CD4-positive, alpha-beta T cell treated with Interleukin-10 for 1 hour (primary cell): ENCODE measurements at regions not wholly inside any gene's neighbourhood (a gene's known extent, or its start where the extent isn't known, plus 50 kb on each side); places are given as distances from the start of the nearest gene placed in this dataset.
"Not testable (repeated sequence)": the region's sequence is repeated elsewhere in the genome, so short reads cannot be mapped to it uniquely, and the experiment has no call there.

Experiments
- DNase-seq: peaks from one replicate; pipeline ENCODE4 v3.0.0-alpha.2; 2020

DNA sequence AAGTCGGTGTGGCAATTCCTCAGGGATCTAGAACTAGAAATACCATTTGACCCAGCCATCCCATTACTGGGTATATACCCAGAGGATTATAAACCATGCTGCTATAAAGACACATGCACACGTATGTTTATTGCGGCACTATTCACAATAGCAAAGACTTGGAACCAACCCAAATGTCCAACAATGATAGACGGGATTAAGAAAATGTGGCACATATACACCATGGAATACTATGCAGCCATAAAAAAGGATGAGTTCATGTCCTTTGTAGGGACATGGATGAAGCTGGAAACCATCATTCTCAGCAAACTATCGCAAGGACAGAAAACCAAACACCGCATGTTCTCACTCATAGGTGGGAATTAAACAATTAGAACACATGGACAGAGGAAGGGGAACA lies 80.6 kb upstream of the ST3GAL5 start:
- DNase-seq = not testable (repeated sequence)

DNA sequence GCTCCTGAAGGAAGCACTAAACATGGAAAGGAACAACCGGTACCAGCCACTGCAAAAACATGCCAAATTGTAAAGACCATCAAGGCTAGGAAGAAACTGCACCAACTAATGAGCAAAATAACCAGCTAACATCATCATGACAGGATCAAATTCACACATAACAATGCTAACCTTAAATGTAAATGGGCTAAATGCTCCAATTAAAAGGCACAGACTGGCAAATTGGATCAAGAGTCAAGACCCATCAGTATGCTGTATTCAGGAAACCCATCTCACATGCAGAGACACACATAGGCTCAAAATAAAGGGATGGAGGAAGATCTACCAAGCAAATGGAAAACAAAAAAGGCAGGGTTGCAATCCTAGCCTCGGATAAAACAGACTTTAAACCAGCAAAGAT lies 77.0 kb upstream of the ST3GAL5 start:
- not testable (repeated sequence) for DNase-seq

- peak; percentile 3 for DNase-seq
Measured at GRCh38 chr2:85963747-85964418, 75.1 kb upstream of the ST3GAL5 start.

GRCh38 chr2:85963068-85963467 lies 74.3 kb upstream of the ST3GAL5 start:
- DNase-seq = no peak

- no peak for DNase-seq
Measured at GRCh38 chr2:85961754-85962153, 73.0 kb upstream of the ST3GAL5 start.

- DNase-seq = no peak
Measured at GRCh38 chr2:85961053-85961452, 72.3 kb upstream of the ST3GAL5 start.

- DNase-seq = no peak
Measured at GRCh38 chr2:85959826-85960225, 71.0 kb upstream of the ST3GAL5 start.

GRCh38 chr2:85959185-85959584 lies 70.4 kb upstream of the ST3GAL5 start:
- DNase-seq = no peak

DNA sequence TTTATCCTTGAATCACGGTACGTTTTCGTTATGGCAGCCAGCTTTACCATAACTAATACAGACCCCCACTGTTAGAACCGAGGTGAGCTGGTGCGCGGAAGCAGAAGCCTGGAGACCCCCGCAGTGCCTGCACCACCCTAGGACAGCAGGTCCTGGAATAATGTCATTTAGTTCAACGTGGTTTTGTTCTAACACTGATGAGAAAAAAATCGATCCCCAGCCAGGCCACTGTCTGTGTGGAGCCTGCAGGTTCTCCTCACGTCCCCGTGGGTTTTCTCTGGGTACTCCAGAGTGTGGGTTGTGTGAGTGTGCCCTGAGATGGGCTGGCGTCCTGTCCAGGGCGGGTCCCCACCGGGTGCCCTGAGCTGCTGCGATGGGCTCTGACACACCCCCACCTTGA lies 69.9 kb upstream of the ST3GAL5 start:
- no peak for DNase-seq

- no peak for DNase-seq
Measured at GRCh38 chr2:85957256-85957655, 68.5 kb upstream of the ST3GAL5 start.

DNA sequence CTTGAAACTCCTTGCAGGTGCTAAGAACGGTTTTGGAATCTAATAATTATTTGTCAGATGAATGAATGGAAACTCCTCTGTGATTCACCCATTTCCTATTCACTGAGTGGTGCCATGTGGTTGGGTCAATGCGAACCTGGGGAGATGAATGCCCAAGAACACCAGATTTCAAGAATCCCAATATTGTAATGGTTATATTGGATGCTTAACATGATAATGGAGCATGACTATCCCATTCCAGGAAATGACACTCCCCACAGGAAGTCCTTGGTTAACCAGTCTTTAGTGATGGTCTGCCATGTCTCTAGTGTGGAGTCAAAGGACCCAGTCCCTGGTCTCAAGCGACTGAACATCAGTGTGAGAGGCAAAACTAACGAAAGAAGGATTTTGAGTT lies 67.9 kb upstream of the ST3GAL5 start:
- no peak for DNase-seq

DNA sequence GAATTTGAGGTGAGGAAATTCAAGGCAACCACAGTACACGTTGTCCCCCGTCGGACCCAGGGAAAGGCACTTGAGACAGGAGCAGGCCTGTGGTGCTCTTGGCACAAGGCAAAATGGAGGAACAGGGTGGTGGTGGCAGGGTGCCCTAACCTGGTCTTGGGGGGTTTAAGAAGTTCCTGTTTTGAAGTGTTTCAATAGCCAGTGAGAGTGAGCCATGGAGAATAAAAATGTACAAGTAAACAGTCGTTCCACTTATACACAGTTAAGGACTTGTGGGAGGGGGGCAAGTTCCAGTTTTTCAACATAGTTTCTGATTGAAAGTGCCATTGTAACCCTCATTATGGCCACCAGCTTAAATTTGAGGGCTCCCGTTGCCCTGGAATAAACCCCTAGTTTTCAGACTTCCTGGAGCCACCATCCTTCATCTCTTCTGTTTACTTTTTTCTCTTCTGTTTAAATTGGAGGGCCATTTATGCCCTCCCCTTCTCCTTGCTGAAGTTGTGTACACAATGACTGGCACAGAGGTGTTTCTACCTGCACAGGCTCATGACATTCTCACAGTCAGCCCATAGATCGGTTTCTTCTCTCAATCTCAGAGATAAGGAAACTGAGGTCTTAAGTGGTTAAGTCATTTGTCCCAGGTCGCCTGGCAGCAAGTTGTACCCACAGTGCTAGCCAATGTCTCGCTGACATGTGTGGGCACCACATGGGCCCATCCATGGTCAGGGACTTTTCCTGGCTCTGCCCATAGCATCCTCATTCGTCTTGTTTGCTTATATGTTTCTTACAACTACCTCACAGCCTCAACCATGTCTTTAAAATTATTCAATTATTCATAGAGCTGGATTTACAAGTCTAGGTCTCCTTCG lies 66.0 kb upstream of the ST3GAL5 start:
- no peak for DNase-seq

GRCh38 chr2:85954192-85954589 lies 65.4 kb upstream of the ST3GAL5 start:
- no peak for DNase-seq

- no peak for DNase-seq
Measured at GRCh38 chr2:85953476-85953875, 64.7 kb upstream of the ST3GAL5 start.

DNA sequence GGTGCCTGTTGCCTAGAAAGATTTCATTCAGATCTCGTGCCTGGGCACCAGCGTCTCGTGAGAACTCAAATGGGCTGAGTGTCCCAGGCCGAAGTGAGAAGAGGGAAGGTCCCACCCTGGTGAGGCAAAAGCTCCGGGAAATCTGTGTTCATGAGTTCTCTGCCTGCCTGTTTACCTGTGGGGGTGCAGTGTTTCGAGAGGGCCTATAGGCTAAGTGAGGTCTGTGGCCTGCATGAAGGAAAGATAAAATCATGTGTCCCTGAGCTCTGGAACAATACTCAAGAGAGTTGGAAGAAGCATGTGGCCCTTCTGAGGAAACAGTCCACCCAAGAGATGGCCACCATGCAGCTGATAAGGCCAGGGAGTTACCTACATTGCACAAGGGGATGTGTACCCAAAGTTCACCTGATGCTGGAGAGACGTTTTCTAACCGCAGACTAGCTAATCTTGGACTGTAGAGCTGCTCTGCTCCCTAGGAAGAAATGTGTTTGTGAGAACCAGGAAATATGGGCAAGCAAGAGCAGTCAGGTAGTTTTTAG lies 63.5 kb upstream of the ST3GAL5 start:
- no peak for DNase-seq

GRCh38 chr2:85951351-85952067 lies 62.7 kb upstream of the ST3GAL5 start:
- no peak for DNase-seq

DNA sequence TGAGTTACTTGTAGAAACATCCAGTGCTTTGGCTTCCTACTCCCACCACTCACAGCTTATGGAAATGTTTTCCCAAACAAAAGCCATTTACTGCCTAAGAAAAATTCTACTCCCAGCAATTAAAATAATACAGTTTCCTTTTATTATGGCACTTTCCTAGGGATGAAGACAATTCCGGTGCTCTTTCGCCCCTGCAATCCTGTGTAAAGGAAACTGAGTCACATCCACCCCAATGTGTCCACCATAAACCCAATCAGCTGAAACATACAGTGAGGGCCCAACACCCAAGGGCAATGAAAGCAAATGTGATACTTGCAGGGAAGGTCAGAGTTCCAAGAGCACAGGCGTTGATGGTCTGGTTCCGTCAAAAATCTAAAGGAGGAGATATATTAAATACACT lies 62.0 kb upstream of the ST3GAL5 start:
- DNase-seq = no peak

- DNase-seq = no peak
Measured at GRCh38 chr2:85949280-85949679, 60.5 kb upstream of the ST3GAL5 start.

- no peak for DNase-seq
Measured at GRCh38 chr2:85947593-85947992, 58.8 kb upstream of the ST3GAL5 start.

DNA sequence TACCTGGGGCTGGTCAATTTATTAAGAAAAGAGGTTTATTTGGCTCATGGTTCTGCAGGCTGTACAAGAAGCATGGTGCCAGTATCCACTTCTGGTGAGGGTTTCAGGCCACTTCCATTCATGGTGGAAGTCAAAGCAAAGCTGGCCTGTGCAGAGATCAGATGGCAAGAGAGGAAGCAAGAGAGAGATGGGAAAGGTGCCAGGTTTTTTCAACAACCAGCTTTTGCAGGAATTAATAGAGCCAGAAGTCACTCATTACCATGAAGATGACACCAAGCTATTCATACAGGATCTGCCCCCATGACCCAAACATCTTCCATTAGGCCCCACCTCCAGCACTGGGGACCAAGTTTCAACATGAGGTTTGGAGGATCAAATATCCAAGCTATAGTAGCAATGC lies 56.8 kb upstream of the ST3GAL5 start:
- no peak for DNase-seq

GRCh38 chr2:85945172-85945571 lies 56.4 kb upstream of the ST3GAL5 start:
- DNase-seq = no peak

- DNase-seq = no peak
Measured at GRCh38 chr2:85942346-85942957, 53.7 kb upstream of the ST3GAL5 start.

DNA sequence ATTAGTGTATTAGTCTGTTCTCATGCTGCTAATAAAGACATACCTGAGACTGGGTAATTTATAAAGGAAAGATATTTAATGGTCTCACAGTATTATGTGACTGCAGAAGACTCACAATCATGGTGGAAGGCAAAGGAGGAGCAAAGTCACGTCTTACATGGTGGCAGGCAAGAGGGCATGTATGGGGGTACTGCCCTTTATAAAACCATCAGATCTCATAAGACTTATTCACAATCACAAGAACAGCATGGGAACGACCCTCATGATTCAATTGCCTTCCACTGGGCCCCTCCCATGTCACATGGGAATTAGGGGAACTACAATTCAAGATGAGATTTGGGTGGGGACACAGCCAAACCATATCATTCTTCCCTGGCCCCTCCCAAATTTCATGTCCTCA lies 52.7 kb upstream of the ST3GAL5 start:
- not testable (repeated sequence) for DNase-seq
